Epithelial cell of proximal tubule (primary cell): ENCODE measurements at regions not wholly inside any gene's neighbourhood (a gene's known extent, or its start where the extent isn't known, plus 50 kb on each side); places are given as distances from the start of the nearest gene placed in this dataset.

Experiments
- DNase-seq: peaks from one replicate; pipeline ENCODE4 v3.0.0-alpha.2; 2011; ENCODE audit warnings: low read depth
- H3K4me3 ChIP-seq: 2 replicates; pipeline ENCODE4 v1.5.1; 2011; ENCODE audit warnings: low read depth, mild to moderate bottlenecking, low read length
- TF ChIP-seq, protein P1 (sequence below): conservative IDR thresholded peaks from 2 replicates; pipeline ENCODE4 v1.5.1; 2012; ENCODE audit warnings: low read depth, mild to moderate bottlenecking, low read length

DNA sequence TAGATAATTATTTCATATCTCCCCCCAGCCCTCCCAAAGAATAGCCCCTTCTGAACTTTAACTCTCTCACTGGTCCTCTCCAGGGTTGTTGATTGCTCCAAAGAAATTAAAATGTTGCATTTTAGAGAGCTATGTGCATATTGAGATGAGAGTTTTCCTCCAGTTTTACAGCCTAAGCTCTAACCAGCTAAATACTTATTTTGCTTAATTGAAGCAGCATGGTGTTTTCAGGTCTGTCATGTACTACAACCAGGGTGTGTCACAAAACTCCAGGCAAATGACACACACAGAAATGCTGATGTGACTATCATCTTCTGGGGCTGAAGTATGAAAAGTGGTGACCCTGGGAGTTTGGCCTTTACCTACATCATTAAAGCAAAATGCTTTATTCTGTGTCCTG, 196.8 kb upstream of the STXBP5 start:
- no peak for DNase-seq
- no peak overlapping the region for H3K4me3 ChIP-seq
- TF ChIP-seq, protein P1, sequence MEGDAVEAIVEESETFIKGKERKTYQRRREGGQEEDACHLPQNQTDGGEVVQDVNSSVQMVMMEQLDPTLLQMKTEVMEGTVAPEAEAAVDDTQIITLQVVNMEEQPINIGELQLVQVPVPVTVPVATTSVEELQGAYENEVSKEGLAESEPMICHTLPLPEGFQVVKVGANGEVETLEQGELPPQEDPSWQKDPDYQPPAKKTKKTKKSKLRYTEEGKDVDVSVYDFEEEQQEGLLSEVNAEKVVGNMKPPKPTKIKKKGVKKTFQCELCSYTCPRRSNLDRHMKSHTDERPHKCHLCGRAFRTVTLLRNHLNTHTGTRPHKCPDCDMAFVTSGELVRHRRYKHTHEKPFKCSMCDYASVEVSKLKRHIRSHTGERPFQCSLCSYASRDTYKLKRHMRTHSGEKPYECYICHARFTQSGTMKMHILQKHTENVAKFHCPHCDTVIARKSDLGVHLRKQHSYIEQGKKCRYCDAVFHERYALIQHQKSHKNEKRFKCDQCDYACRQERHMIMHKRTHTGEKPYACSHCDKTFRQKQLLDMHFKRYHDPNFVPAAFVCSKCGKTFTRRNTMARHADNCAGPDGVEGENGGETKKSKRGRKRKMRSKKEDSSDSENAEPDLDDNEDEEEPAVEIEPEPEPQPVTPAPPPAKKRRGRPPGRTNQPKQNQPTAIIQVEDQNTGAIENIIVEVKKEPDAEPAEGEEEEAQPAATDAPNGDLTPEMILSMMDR, result no peak

DNA sequence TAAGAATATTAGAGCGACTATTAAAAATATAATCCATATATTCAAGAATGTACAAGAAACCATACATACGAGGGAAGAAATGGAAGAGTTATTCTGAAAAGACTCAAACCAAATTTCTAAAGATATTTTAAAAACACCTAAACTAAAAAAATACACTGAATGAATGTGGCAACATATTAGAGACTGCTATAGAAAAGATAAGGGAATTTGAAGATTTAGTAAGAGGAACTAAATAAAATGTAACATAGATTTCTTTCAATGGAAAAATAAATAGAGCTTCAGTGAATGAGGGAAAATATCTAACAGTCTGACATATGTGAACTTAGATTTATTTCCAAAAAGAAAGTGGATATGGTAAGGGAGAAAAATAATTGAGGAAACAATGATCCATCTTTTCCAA, 194.9 kb upstream of the STXBP5 start:
- no peak overlapping the region for H3K4me3 ChIP-seq
- no peak for DNase-seq
- TF ChIP-seq, protein P1, result no peak

DNA sequence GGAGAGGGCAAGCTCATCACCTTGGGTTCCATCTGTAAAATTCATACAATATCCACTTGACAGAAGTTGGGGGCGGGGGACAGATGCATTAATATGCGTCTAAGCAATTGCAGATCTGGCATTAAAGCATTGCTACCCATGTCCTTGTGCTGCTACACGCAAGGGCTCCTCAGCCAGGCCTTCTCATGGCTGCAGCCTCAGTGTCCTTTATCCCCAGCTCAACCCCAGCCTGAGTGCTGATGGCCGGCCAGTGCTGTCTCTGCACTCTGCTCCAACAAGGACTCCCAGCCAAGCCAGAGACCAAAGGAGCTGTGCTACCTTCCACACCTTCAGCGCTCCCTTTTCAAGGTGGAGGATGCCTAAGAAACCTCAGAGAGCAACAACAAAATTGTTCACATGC, 188.5 kb upstream of the STXBP5 start:
- no peak for DNase-seq
- H3K4me3 ChIP-seq, result no peak overlapping the region
- TF ChIP-seq, protein P1, result no peak

DNA sequence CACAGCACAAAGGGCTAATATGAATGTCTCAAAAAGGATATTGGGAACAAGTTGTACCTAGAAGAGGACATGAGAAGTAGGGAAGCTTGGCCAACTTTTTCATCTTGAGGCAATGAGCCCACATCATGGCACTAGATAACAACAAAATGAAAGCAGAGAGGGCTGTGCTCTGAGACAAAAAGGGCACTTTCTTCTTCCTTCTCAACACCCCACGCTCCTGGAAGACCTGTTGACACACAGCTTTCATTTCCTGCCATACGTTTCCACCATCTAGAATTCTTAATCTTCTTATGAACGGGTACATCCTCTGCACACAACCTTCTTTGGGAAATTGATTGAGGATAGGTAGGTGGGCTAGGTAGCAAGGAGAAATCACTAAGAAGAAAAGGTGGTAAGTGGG, 187.8 kb upstream of the STXBP5 start:
- DNase-seq, result no peak
- no peak overlapping the region for H3K4me3 ChIP-seq
- TF ChIP-seq, protein P1, result no peak

DNA sequence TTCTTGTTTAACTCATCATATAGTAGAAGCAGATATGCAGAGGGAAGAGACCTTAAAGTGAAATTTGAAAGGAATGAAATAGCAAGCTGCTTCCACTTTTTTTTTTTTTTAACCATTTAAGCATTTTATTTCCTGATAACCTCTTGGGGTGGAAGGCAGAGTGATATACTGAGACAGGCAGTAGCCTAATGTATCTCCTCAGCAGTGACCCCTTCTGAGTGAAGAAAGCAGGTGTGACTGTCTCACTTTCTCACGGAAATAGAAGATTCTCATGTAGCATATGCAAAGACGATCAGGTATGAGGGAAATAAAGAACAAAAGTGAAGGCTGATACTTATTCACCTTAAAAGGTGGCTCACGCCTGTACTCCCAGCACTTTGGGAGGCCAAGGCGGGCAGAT, 187.1 kb upstream of the STXBP5 start:
- TF ChIP-seq, protein P1, result no peak
- no peak for DNase-seq
- H3K4me3 ChIP-seq, result no peak overlapping the region

DNA sequence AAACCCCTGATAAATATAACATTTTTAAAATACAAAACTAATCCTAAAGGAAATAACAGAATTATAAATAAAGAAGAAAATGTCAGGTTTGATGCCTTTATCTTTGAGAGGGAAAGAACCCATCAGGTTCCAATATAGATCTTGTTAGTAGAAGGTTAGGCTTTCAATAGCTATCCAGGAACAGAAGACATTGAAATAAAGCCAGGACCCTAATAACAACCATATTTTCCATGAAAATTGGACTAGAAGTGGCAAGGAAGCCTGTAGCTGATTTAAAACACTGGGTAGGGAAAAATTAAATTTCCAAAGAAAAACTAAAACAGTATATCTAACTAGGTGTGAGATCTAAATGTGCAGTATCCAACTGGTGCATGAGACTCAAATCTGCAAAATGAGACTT, 185.2 kb upstream of the STXBP5 start:
- TF ChIP-seq, protein P1, result no peak
- no peak overlapping the region for H3K4me3 ChIP-seq
- no peak for DNase-seq

DNA sequence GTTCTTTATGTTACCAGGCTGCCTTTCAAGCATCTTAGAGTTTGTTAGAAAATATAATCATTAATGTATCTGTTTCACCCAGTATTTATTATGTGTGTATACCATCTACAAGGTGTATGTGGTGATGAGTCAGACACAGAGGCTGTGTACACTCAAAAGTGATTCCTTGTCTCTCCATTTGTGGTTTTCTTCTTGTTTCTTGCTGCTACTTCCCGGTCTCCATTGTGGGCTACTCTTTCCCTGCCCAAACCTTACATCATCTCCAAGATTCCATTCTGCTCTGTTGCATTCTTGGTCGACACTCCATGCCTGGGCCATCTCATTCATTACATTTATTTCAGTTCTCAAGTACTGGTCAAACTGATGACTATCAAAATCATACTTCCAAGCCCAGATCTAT, 182.2 kb upstream of the STXBP5 start:
- TF ChIP-seq, protein P1, result no peak
- peak; percentile 46 for DNase-seq
- H3K4me3 ChIP-seq, result no peak overlapping the region
